ENCODE measurements at regions not wholly inside any gene's neighbourhood (a gene's known extent, or its start where the extent isn't known, plus 50 kb on each side); places are given as distances from the start of the nearest gene placed in this dataset.

DNA sequence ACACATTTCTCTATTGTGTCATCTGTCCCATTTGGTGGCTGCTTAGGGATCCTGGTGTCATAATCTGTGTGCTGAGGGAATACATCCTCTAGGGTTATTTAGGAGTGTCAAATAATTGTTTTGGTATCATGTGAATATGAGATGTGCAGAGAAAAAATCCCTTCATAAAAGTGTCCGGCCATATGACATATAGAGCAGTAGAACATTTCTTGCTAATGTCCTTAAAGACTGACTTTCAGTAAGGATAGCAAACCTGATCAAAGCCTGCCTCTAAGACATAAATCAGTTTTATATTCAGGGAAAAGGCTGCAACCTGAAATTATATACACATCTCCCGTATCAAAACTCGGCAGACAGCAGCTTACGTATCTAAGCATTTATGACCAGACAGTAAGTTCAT is 211.6 kb downstream of the ADAM29 start:
- DNase-seq, result no peak

DNA sequence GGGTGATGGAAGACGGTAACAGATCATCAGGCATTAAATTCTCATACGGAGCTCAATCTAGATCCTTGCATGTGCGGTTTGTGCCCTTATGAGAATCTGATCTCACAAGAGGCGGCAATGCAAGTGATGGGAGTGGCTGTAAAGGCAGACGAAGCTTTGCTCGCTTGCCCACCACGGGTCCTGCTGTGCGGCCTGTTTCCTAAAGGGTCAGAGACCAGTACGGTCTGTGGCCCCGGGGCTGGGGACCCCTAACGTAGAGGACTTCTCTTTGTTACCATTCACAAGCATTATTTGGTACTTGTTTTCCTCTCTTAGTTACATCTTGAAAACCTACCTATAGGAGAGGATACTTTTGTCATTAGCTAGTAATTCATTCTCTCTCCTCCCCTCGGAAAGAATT is 221.0 kb downstream of the ADAM29 start:
- no peak for DNase-seq

DNA sequence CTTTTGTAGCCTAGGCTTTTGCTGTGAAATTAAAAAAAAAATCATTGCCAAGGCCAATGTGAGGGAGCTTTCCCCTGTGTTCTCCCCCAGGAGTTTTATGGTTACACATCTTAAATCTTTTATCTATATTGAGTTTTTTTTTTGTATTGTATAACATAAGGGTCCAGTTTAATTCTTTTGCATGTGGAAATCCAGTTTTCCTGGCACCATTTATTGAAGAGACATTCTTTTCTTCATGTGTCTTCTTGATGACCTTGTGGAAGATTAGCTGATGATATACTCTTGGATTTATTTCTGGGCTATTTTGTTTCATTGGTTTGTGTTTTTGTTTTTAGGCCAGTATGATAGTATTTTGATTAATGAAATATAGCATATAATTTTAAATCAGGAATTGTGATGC is 225.0 kb downstream of the ADAM29 start:
- no peak for DNase-seq

- no peak for DNase-seq
Observed at GRCh38 chr4:175146799-175147198, 228.6 kb downstream of the ADAM29 start.

DNA sequence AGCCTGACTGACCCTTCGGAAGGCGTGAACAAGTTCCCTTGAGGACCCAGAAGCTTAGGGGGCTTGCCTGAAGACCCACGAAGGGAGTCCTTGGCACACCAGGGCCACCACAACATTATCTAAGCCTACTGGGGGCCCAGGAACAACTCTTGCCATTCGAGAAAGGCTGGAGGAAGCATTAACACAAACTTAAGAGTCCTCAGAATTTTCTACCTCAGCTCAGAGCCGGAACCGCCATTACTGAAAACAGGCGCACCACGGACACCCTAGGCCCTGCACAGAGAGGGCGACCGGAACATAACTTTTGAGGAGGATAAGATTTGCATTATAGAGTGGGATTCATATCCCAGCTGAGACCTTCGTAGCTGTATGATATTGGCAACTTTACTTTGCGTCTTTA is 229.1 kb downstream of the ADAM29 start:
- DNase-seq, result no peak

DNA sequence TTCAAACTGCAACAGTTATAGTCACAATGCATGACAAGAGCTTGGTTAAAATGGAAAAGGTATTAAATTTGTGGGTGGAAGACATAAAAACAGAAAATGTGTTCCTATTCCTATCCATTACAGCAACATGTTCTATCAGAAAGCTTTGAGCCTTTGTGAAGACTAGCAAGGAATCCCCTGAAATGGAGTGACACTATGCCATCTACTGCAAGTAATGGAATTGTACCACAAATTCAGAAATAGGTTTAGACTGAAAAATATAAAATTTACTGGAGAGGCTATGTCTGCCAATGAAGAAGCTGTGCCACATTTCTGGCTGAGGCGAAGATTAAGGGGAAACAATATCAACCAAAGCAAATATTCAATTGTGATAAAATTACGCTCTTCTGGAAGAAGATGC is 247.9 kb downstream of the ADAM29 start:
- DNase-seq, result no peak

DNA sequence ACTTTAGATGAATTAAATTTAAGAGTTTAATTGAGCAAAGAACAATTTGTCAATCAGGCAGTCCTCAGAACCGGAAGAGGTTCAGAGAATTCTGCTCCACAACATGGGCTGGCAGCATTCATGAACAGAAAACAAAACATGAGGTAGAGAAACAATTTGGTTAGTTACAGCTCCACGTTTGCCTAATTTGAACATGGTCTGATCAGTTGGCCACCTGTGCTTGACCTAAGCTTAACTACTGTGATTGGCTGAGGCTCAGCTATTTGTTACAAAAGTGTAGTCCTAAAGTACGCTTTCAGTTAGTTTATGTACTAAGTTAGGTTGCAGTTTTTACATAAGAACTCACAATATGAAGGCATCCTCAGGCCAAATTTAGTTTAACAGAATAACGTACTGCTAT is 258.6 kb downstream of the ADAM29 start:
- no peak for DNase-seq

DNA sequence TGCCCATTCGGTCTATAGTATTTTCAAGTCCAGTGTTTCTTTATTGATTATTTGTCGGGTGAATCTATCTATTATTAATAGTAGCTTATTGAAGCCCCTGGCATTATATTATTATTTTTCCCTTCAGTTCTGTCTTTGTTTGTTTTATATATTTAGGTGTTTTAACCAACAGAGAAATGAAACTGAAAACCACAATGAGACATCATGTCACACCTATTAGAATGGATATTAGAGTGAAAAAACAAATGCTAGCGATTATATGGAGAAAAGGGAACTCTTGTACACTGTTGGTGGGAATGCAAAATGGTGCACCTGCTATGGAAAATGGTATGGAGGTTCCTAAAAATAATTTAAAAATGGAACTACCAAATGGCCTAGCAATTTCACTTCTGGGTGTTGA is 272.5 kb downstream of the ADAM29 start:
- no peak for DNase-seq

- DNase-seq, result no peak
Observed at GRCh38 chr4:175198056-175198455, 279.9 kb downstream of the ADAM29 start.

DNA sequence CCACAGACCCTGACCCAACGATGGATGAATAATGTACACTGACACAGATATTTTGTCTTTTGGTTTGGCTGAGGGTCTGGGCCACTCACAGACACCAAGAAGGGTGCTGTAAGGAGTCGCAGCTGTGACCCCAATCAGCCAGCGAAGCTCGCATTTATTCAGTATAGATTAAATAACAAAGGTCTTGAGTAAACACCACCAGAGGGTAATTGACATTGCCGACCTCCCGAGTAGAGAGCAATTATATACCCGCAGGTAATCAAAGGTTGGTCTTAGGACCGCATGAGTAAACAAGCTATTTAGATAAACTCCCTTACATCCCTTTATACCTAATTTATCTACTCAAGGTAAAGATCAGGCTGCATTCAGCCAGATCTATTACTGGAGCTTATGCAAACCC is 297.1 kb downstream of the ADAM29 start:
- no peak for DNase-seq

DNA sequence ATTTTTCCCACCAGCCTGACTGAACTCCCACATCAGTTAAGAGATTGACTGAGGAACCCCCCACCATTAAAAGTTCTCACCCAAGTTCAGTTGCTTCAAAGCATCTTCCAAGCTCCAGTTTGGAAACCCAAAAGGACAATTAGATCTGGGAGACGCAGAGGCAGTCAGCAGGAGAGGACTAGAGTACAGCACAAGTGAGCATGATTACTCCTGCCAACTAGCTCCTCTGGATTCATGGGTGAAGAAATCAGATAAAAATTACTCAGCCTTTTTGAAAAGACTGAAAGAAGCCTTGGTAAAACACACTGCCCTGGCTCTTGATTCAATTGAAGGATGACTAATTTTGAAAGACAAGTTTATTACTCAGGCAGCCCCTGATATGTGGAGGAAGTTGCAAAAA is 297.5 kb downstream of the ADAM29 start:
- no peak for DNase-seq

DNA sequence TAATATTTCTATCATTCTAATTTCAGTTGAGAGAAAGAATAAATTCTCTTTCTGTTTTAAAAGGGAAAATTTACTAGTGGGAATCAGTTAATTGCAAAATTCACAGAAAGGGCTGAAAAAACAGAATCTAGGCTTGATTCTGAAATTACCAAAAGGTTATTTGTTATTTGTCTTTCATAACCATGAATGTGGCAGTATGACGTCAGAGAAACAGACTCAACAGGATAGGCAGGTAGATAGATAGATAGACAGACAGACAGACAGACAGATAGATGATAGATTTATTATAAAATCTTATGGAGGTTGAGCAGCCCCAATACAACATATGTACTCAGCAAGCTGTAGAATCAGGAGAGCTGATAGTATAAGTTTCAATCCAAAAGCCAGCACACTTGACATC is 311.0 kb downstream of the ADAM29 start:
- no peak for DNase-seq

- DNase-seq, result no peak
Observed at GRCh38 chr4:175234162-175234561, 316.0 kb downstream of the ADAM29 start.

GRCh38 chr4:175238827-175239517 is 320.8 kb downstream of the ADAM29 start:
- DNase-seq, result no peak

GRCh38 chr4:175246941-175247340 is 328.8 kb downstream of the ADAM29 start:
- no peak for DNase-seq

DNA sequence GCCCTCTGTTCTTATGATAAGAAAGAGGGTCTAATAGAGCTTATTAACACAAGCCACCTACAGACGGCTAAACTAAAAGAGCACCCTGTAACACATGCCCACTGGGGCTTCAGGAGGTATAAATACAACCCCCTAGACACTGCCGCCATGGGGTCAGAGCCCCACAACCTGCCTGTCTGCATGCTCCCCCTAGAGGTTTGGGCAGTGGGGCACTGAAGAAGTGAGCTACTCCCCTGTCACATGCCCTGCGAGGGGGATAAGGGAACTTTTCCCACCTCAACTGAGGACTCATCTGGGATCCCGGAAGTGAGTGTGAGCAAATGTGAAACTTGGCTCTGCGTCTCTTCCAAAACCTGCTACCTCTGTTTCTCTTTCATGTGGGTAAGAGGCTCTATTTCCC is 334.5 kb downstream of the ADAM29 start:
- no peak for DNase-seq

DNA sequence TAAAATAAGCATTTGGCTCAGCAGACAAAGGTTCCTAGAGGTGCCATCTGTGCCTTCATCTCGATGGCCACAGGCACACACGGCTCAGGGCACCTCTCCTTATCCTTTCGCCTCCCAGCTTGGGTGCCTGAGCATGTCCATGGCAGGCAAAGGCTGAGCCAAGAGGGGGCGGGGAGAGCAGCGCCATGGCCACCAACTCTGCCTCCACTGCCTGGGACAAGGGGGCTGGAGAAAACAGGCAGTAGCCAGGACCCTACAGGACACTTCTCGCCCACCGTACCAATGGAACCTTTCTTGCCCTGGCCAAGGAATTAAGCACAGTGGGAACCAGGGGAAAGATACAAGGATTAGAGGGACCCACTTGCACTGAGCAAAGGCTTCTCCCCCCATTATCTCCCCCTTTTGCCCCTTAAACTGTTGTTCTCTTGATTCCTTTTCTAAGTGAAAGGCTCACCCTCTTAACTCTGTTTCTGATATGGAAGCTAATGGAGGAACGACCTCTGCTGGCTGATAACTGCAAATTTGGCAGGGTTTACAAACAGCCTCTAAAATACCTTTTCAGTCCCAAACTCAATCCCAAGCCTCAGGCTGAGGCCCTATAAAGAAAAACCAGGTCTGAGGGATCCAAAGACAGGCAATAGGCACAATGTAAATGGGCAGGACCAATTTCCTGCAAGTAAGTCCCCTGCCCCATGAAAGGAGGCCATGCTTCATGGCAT is 335.2 kb downstream of the ADAM29 start:
- no peak for DNase-seq

DNA sequence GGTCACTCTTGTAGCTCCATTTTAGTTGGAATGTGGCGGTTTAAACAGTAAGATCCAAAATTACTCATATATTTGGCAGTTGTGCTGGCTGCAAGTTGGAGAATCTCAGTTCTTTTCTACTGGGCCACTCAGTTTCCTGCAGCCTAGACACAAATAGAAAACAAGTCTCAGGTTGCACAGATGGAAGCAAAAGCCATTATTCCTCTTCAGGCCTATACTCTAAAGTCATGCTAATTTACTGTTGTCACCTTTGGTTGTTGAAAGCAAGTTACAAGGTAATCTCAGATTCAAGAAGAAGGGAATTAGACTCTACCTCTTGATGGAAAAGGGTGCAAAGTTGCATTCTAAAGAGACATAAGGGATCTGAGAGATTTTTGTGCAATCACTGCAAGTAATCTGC is 345.4 kb downstream of the ADAM29 start:
- DNase-seq, result no peak

GRCh38 chr4:175271010-175271630 is 353.0 kb downstream of the ADAM29 start:
- no peak for DNase-seq

- DNase-seq, result no peak
Observed at GRCh38 chr4:175273995-175274753, 356.0 kb downstream of the ADAM29 start.

DNA sequence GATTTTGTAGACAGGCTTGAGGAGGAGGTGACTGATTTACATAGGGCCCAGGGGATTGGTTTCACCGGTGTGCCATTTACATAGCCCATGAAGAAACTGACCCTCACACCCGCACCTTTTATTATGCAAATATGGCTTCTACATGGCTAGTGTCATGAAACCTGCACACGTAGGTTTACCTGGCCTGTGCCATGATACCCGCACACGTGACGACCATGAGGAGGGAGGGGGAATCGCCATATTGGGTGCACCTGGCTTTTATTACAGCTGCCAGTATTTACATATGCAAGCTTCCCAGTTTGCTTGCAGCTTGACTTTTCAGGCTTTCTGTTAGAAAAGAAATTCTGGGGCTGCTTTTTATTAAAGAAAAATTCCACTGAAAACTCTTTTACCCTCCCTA is 359.7 kb downstream of the ADAM29 start:
- no peak for DNase-seq

- no peak for DNase-seq
Observed at GRCh38 chr4:175280153-175280552, 362.0 kb downstream of the ADAM29 start.

DNA sequence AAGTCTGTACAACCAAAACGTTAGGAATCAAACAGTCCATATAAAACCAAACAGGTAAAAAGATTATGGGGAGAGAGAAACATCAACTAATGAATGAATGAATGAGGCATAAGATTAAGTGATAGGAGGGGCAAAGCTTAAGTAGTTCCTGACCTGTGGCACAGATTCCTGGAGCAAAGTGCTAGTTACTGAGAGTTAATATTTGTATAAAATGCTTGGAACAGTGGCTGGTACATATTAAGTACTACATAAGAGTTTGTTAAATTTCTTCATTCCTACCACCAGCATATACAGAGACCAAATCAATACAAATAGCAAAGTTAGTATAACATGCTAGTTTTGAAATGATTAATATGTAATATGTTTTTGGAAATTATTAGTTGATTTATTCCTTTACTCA is 363.7 kb downstream of the ADAM29 start:
- DNase-seq, result no peak

- DNase-seq, result no peak
Observed at GRCh38 chr4:175282407-175282806, 364.2 kb downstream of the ADAM29 start.

Measured in NCI-H1105 treated with DMSO at 0.1 percent for 48 hours (cell line).